DND-41 (cell line): ENCODE measurements at regions not wholly inside any gene's neighbourhood (a gene's known extent, or its start where the extent isn't known, plus 50 kb on each side); places are given as distances from the start of the nearest gene placed in this dataset.

ENCODE experiments used
- CTCF ChIP-seq: IDR thresholded peaks from 2 replicates; pipeline ENCODE4 v1.5.1; 2012; ENCODE audit warnings: borderline replicate concordance, low read length, moderate library complexity, mild to moderate bottlenecking; ENCODE audit not compliant: poor library complexity, severe bottlenecking; ENCODE audit errors: extremely low read depth
- EZH2 ChIP-seq: IDR thresholded peaks from 3 replicates; pipeline ENCODE4 v1.6.1; 2012; ENCODE audit warnings: borderline replicate concordance, low read depth, mild to moderate bottlenecking, moderate library complexity, low read length, inconsistent platforms; ENCODE audit not compliant: severe bottlenecking

- TF ChIP-seq EZH2 = no peak
- no peak for TF ChIP-seq CTCF
These were observed 1084.4 kb downstream of the SLITRK1 start for GRCh38 chr13:82797876-82798275.
